ENCODE measurements at regions not wholly inside any gene's neighbourhood (a gene's known extent, or its start where the extent isn't known, plus 50 kb on each side); places are given as distances from the start of the nearest gene placed in this dataset.

GRCh38 chr9:105973951-105974351 is 279.6 kb downstream of the TMEM38B start:
- H3K36me3 ChIP-seq (ENCODE audit: control insufficient read depth in 2 of 2, extremely low read depth in 1 of 2, insufficient read depth in 2 of 2, low read length in 2 of 2) = no peaks in the 10 kb centered on the region
- TF ChIP-seq, protein P1, sequence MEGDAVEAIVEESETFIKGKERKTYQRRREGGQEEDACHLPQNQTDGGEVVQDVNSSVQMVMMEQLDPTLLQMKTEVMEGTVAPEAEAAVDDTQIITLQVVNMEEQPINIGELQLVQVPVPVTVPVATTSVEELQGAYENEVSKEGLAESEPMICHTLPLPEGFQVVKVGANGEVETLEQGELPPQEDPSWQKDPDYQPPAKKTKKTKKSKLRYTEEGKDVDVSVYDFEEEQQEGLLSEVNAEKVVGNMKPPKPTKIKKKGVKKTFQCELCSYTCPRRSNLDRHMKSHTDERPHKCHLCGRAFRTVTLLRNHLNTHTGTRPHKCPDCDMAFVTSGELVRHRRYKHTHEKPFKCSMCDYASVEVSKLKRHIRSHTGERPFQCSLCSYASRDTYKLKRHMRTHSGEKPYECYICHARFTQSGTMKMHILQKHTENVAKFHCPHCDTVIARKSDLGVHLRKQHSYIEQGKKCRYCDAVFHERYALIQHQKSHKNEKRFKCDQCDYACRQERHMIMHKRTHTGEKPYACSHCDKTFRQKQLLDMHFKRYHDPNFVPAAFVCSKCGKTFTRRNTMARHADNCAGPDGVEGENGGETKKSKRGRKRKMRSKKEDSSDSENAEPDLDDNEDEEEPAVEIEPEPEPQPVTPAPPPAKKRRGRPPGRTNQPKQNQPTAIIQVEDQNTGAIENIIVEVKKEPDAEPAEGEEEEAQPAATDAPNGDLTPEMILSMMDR (optimal IDR thresholded peaks at IDR 0.05 in 1 of 3, IDR thresholded peaks at IDR 0.05 in 1 of 3, conservative IDR thresholded peaks at IDR 0.05 in 1 of 3; ENCODE audit: extremely low read depth in 1 of 3, insufficient read depth in 2 of 3, low read length in 3 of 3) = no peak
- TF ChIP-seq EZH2 (IDR thresholded peaks at IDR 0.05; ENCODE audit: low read length) = no peak
- H4K20me1 ChIP-seq (ENCODE audit: control insufficient read depth, extremely low read depth, insufficient read depth, low read length) = no peaks in the 10 kb centered on the region
- no peaks in the 10 kb centered on the region for H3K4me1 ChIP-seq (ENCODE audit: control insufficient read depth, extremely low read depth, insufficient read depth, low read length)
- DNase-seq (ENCODE audit: low read depth, low spot score) (no peak), FAIRE-seq (no peak)
- dilution Hi-C loops (cut with MboI; ENCODE audit: extremely low pct_ligation_motif_present, low sequenced_read_pairs) = no loop called here
- no peak overlapping the region for H3K4me3 ChIP-seq (ENCODE audit: control insufficient read depth in 2 of 3, extremely low read depth in 1 of 3, insufficient read depth in 2 of 3, low read depth in 1 of 3, low read length in 3 of 3)
- H3K27me3 ChIP-seq (ENCODE audit: control insufficient read depth, extremely low read depth, insufficient read depth, low read length) = no peaks in the 10 kb centered on the region
- no peak overlapping the region for H3K27ac ChIP-seq (ENCODE audit: control insufficient read depth, insufficient read depth, low read length)
- no peaks in the 10 kb centered on the region for H3K9me3 ChIP-seq (ENCODE audit: control insufficient read depth, low read depth, low read length)
- no peak overlapping the region for H3K4me2 ChIP-seq (ENCODE audit: control insufficient read depth, extremely low read depth, insufficient read depth, low read depth, low read length)
- H3K9ac ChIP-seq (ENCODE audit: control insufficient read depth, extremely low read depth, insufficient read depth, low read length) = no peak overlapping the region
- H3K79me2 ChIP-seq (ENCODE audit: control insufficient read depth, insufficient read depth, low read length) = no peaks in the 10 kb centered on the region
- no peaks in the 10 kb centered on the region for H3K9me1 ChIP-seq (ENCODE audit: control insufficient read depth, extremely low read depth, insufficient read depth, low read length)
- no peak overlapping the region for H2AFZ ChIP-seq (ENCODE audit: control insufficient read depth, low read length)

- Histone ChIP-seq H3K36me3 (ENCODE audit: control insufficient read depth in 2 of 2, extremely low read depth in 1 of 2, insufficient read depth in 2 of 2, low read length in 2 of 2) (no peaks in the 10 kb centered on the region), H3K9me3 (ENCODE audit: control insufficient read depth, low read depth, low read length) (no peaks in the 10 kb centered on the region), H3K9me1 (ENCODE audit: control insufficient read depth, extremely low read depth, insufficient read depth, low read length) (no peaks in the 10 kb centered on the region), H3K27me3 (ENCODE audit: control insufficient read depth, extremely low read depth, insufficient read depth, low read length) (no peaks in the 10 kb centered on the region), H3K9ac (ENCODE audit: control insufficient read depth, extremely low read depth, insufficient read depth, low read length) (no peak overlapping the region), H3K79me2 (ENCODE audit: control insufficient read depth, insufficient read depth, low read length) (no peaks in the 10 kb centered on the region), H3K27ac (ENCODE audit: control insufficient read depth, insufficient read depth, low read length) (no peak overlapping the region), H3K4me3 (ENCODE audit: control insufficient read depth in 2 of 3, extremely low read depth in 1 of 3, insufficient read depth in 2 of 3, low read depth in 1 of 3, low read length in 3 of 3) (no peak overlapping the region), H4K20me1 (ENCODE audit: control insufficient read depth, extremely low read depth, insufficient read depth, low read length) (no peaks in the 10 kb centered on the region), H2AFZ (ENCODE audit: control insufficient read depth, low read length) (no peak overlapping the region), H3K4me2 (ENCODE audit: control insufficient read depth, extremely low read depth, insufficient read depth, low read depth, low read length) (no peak overlapping the region), H3K4me1 (ENCODE audit: control insufficient read depth, extremely low read depth, insufficient read depth, low read length) (no peaks in the 10 kb centered on the region)
- TF ChIP-seq EZH2 (IDR thresholded peaks at IDR 0.05; ENCODE audit: low read length) = no peak
- TF ChIP-seq, protein P1 (optimal IDR thresholded peaks at IDR 0.05 in 1 of 3, IDR thresholded peaks at IDR 0.05 in 1 of 3, conservative IDR thresholded peaks at IDR 0.05 in 1 of 3; ENCODE audit: extremely low read depth in 1 of 3, insufficient read depth in 2 of 3, low read length in 3 of 3) = no peak
- DNase-seq (ENCODE audit: low read depth, low spot score) = no peak
- no peak for FAIRE-seq
- dilution Hi-C loops (cut with MboI; ENCODE audit: extremely low pct_ligation_motif_present, low sequenced_read_pairs) = no loop called here
Observed at GRCh38 chr9:105975886-105976645, 281.7 kb downstream of the TMEM38B start.
